H1 (cell line): ENCODE measurements at regions not wholly inside any gene's neighbourhood (a gene's known extent, or its start where the extent isn't known, plus 50 kb on each side); places are given as distances from the start of the nearest gene placed in this dataset.

Experiments
- CHD7 ChIP-seq: fragments of 300-600 bp; sonication (generic); IDR thresholded peaks from 2 replicates; pipeline ENCODE4 v1.7.1; 2012; ENCODE audit warnings: low read length, moderate library complexity, mild to moderate bottlenecking, inconsistent platforms; ENCODE audit not compliant: insufficient replicate concordance
- POU5F1 ChIP-seq: IDR thresholded peaks from 2 replicates; pipeline ENCODE4 v1.6.1; 2011; ENCODE audit warnings: low read depth, mild to moderate bottlenecking, low read length, moderate library complexity

GRCh38 chr14:18660585-18660922, 59.6 kb downstream of the OR11H12 start (continued):
- no peak for TF ChIP-seq CHD7
- no peak for TF ChIP-seq POU5F1
